Fibroblast of lung (primary cell): ENCODE measurements at regions not wholly inside any gene's neighbourhood (a gene's known extent, or its start where the extent isn't known, plus 50 kb on each side); places are given as distances from the start of the nearest gene placed in this dataset.
A peak's percentile ranks its signal among the peaks of the same experiment; 100 is the strongest.

Experiments used
- DNase-seq, 2 donors: peaks; one replicate each; pipeline versions ENCODE4 v3.0.0 to v3.0.0-alpha.2; 2010; ENCODE audit warnings: low read depth in 2 of 2
- H2AFZ ChIP-seq: 2 replicates; pipeline ENCODE4 v1.5.1; 2012; ENCODE audit warnings: low read length, control low read depth, inconsistent platforms
- H3K27ac ChIP-seq: 2 replicates; pipeline ENCODE4 v1.5.1; 2011; ENCODE audit warnings: low read length, control low read depth; ENCODE audit not compliant: insufficient read depth
- H3K27me3 ChIP-seq: 2 replicates; pipeline ENCODE4 v1.5.1; 2011; ENCODE audit warnings: mild to moderate bottlenecking, low read length; ENCODE audit not compliant: control insufficient read depth, insufficient read depth
- H3K36me3 ChIP-seq: 2 replicates; pipeline ENCODE4 v1.5.1; 2011; ENCODE audit warnings: low read length; ENCODE audit not compliant: control insufficient read depth, insufficient read depth
- H3K4me1 ChIP-seq: 2 replicates; pipeline ENCODE4 v1.5.1; 2011; ENCODE audit warnings: low read length; ENCODE audit not compliant: control insufficient read depth, insufficient read depth; ENCODE audit errors: extremely low read depth
- H3K4me2 ChIP-seq: 2 replicates; pipeline ENCODE4 v1.5.1; 2011; ENCODE audit warnings: low read length, control low read depth; ENCODE audit not compliant: insufficient read depth; ENCODE audit errors: extremely low read depth
- H3K4me3 ChIP-seq, 4 experiments: fragments of 200-600 bp in 1 of 4; sonication (generic) in 1 of 4; replicated peaks in 1 of 4; 2 replicates each; pipeline ENCODE4 v1.5.1; 2011 to 2016; ENCODE audit warnings: low read length in 4 of 4, low read depth in 3 of 4, mild to moderate bottlenecking in 3 of 4, control low read depth in 2 of 4, inconsistent platforms in 1 of 4, mixed read lengths in 1 of 4; ENCODE audit not compliant: insufficient read depth in 1 of 4; ENCODE audit errors: control extremely low read depth in 1 of 4
- H3K79me2 ChIP-seq: 2 replicates; pipeline ENCODE4 v1.5.1; 2012; ENCODE audit warnings: mild to moderate bottlenecking, low read length, inconsistent platforms; ENCODE audit not compliant: control insufficient read depth, insufficient read depth
- H3K9ac ChIP-seq: 2 replicates; pipeline ENCODE4 v1.5.1; 2011; ENCODE audit warnings: mild to moderate bottlenecking, low read length, control low read depth; ENCODE audit not compliant: insufficient read depth
- H3K9me3 ChIP-seq: 2 replicates; pipeline ENCODE4 v1.5.1; 2012; ENCODE audit warnings: low read depth, low read length; ENCODE audit not compliant: control insufficient read depth, insufficient read depth
- H4K20me1 ChIP-seq: 2 replicates; pipeline ENCODE4 v1.5.1; 2011; ENCODE audit warnings: low read length; ENCODE audit not compliant: control insufficient read depth, insufficient read depth; ENCODE audit errors: extremely low read depth
- CTCF ChIP-seq, 2 donors: IDR thresholded peaks in 1 of 2; conservative IDR thresholded peaks in 1 of 2; 1 replicate in 1 of 2; 2 replicates in 1 of 2; pipeline ENCODE4 v1.5.1; 2011 to 2012; ENCODE audit warnings: low read length in 2 of 2, control low read depth in 1 of 2, inconsistent platforms in 1 of 2, low read depth in 1 of 2, mild to moderate bottlenecking in 1 of 2
- EZH2 ChIP-seq: IDR thresholded peaks from 2 replicates; pipeline ENCODE4 v1.5.1; 2012; ENCODE audit warnings: low read length, control low read depth, mild to moderate bottlenecking; ENCODE audit errors: missing control alignments

- H3K27ac ChIP-seq, result no peak overlapping the region
- peak in 1 of 2 donors; percentile 30 for DNase-seq
- TF ChIP-seq EZH2, result no peak
- TF ChIP-seq CTCF (conservative IDR thresholded peaks at IDR 0.05 in 1 of 2, IDR thresholded peaks at IDR 0.05 in 1 of 2; ENCODE audit: low read depth in 1 of 2, low read length in 2 of 2), result no peak
- no peak overlapping the region for H3K4me2 ChIP-seq
- no peak overlapping the region for H3K4me3 ChIP-seq
- H4K20me1 ChIP-seq, result no peaks in the 10 kb centered on the region
- H3K9ac ChIP-seq, result no peak overlapping the region
- no peaks in the 10 kb centered on the region for H3K36me3 ChIP-seq
- H3K27me3 ChIP-seq, result no peaks in the 10 kb centered on the region
- no peaks in the 10 kb centered on the region for H3K79me2 ChIP-seq
- no peaks in the 10 kb centered on the region for H3K4me1 ChIP-seq
- no peak overlapping the region for H2AFZ ChIP-seq
- no peaks in the 10 kb centered on the region for H3K9me3 ChIP-seq
Observed at GRCh38 chr13:34640179-34640992, 301.7 kb upstream of the NBEA start.

- Histone ChIP-seq H2AFZ (no peak overlapping the region), H4K20me1 (no peaks in the 10 kb centered on the region), H3K9ac (no peak overlapping the region), H3K36me3 (no peaks in the 10 kb centered on the region), H3K9me3 (no peaks in the 10 kb centered on the region), H3K4me1 (no peaks in the 10 kb centered on the region), H3K27ac (no peak overlapping the region), H3K27me3 (no peaks in the 10 kb centered on the region), H3K79me2 (no peaks in the 10 kb centered on the region), H3K4me3 (no peak overlapping the region), H3K4me2 (no peak overlapping the region)
- no peak for DNase-seq
- TF ChIP-seq EZH2 (no peak), CTCF (conservative IDR thresholded peaks at IDR 0.05 in 1 of 2, IDR thresholded peaks at IDR 0.05 in 1 of 2; ENCODE audit: low read depth in 1 of 2, low read length in 2 of 2) (no peak)
Observed at GRCh38 chr13:34640993-34641330, 301.1 kb upstream of the NBEA start.

GRCh38 chr13:34647379-34648150 is 294.5 kb upstream of the NBEA start:
- no peak overlapping the region for H3K4me3 ChIP-seq
- peak in 1 of 2 donors; percentile 36 for DNase-seq
- H3K27ac ChIP-seq, result no peak overlapping the region
- H3K79me2 ChIP-seq, result no peaks in the 10 kb centered on the region
- H4K20me1 ChIP-seq, result no peaks in the 10 kb centered on the region
- H3K9ac ChIP-seq, result no peak overlapping the region
- no peaks in the 10 kb centered on the region for H3K4me1 ChIP-seq
- H3K27me3 ChIP-seq, result no peaks in the 10 kb centered on the region
- H2AFZ ChIP-seq, result no peak overlapping the region
- H3K9me3 ChIP-seq, result no peaks in the 10 kb centered on the region
- H3K4me2 ChIP-seq, result no peak overlapping the region
- no peaks in the 10 kb centered on the region for H3K36me3 ChIP-seq
- TF ChIP-seq EZH2, result no peak
- no peak for TF ChIP-seq CTCF (conservative IDR thresholded peaks at IDR 0.05 in 1 of 2, IDR thresholded peaks at IDR 0.05 in 1 of 2; ENCODE audit: low read depth in 1 of 2, low read length in 2 of 2)
